Stimulated activated naive CD4-positive, alpha-beta T cell (primary cell): ENCODE measurements at regions not wholly inside any gene's neighbourhood (a gene's known extent, or its start where the extent isn't known, plus 50 kb on each side); places are given as distances from the start of the nearest gene placed in this dataset.

ENCODE experiments used
- DNase-seq, 6 experiments: peaks; one replicate each; lab custom pipeline; 2025; lab: John Stamatoyannopoulos, UW

- DNase-seq, result no peak
These were observed 52.5 kb upstream of the C9orf72 start for GRCh38 chr9:27625751-27626150.

GRCh38 chr9:27626244-27627187 is 53.2 kb upstream of the C9orf72 start:
- no peak for DNase-seq

GRCh38 chr9:27627188-27627564 is 53.9 kb upstream of the C9orf72 start:
- no peak for DNase-seq

GRCh38 chr9:27628311-27628710 is 55.0 kb upstream of the C9orf72 start:
- DNase-seq, result no peak

- no peak for DNase-seq
These were observed 56.1 kb upstream of the C9orf72 start for GRCh38 chr9:27629425-27629824.

GRCh38 chr9:27632254-27632653 is 59.0 kb upstream of the C9orf72 start:
- no peak for DNase-seq

- DNase-seq, result no peak
These were observed 60.5 kb upstream of the C9orf72 start for GRCh38 chr9:27633764-27634163.

GRCh38 chr9:27634879-27635278 is 61.6 kb upstream of the C9orf72 start:
- no peak for DNase-seq

GRCh38 chr9:27638716-27639115 is 65.4 kb upstream of the C9orf72 start:
- DNase-seq, result no peak

GRCh38 chr9:27645161-27645840 is 72.0 kb upstream of the C9orf72 start:
- peak in 2 of 6 experiments; percentile 0 to 9 for DNase-seq

- no peak for DNase-seq
These were observed 80.0 kb upstream of the C9orf72 start for GRCh38 chr9:27653246-27653645.

GRCh38 chr9:27653957-27654356 is 80.7 kb upstream of the C9orf72 start:
- no peak for DNase-seq

- DNase-seq, result no peak
These were observed 81.5 kb upstream of the C9orf72 start for GRCh38 chr9:27654629-27655285.

GRCh38 chr9:27655441-27655840 is 82.2 kb upstream of the C9orf72 start:
- DNase-seq, result no peak

- DNase-seq, result no peak
These were observed 85.7 kb upstream of the C9orf72 start for GRCh38 chr9:27659001-27659400.

- no peak for DNase-seq
These were observed 86.3 kb upstream of the C9orf72 start for GRCh38 chr9:27659571-27659970.

GRCh38 chr9:27660148-27660547 is 86.9 kb upstream of the C9orf72 start:
- DNase-seq, result no peak

- DNase-seq, result no peak
These were observed 90.2 kb upstream of the C9orf72 start for GRCh38 chr9:27663526-27663925.

- no peak for DNase-seq
These were observed 91.0 kb upstream of the C9orf72 start for GRCh38 chr9:27664121-27664779.

GRCh38 chr9:27665136-27665535 is 91.9 kb upstream of the C9orf72 start:
- DNase-seq, result no peak

GRCh38 chr9:27668280-27668679 is 95.0 kb upstream of the C9orf72 start:
- no peak for DNase-seq

GRCh38 chr9:27671636-27672035 is 98.4 kb upstream of the C9orf72 start:
- no peak for DNase-seq
